ENCODE measurements at regions not wholly inside any gene's neighbourhood (a gene's known extent, or its start where the extent isn't known, plus 50 kb on each side); places are given as distances from the start of the nearest gene placed in this dataset.
A peak's percentile ranks its signal among the peaks of the same experiment; 100 is the strongest.
"Not testable (repeated sequence)": the region's sequence is repeated elsewhere in the genome, so short reads cannot be mapped to it uniquely, and the experiment has no call there.

GRCh38 chr1:108314815-108315214 is 70.9 kb upstream of the NBPF4 start:
- DNase-seq (ENCODE audit: low spot score) (no peak), ATAC-seq (no peak)

GRCh38 chr1:108316545-108316944 is 72.7 kb upstream of the NBPF4 start:
- peak; percentile 51 for ATAC-seq
- DNase-seq (ENCODE audit: low spot score) = no peak

GRCh38 chr1:108320849-108321248 is 77.0 kb upstream of the NBPF4 start:
- ATAC-seq = no peak
- DNase-seq (ENCODE audit: low spot score) = no peak

GRCh38 chr1:108325338-108325737 is 81.5 kb upstream of the NBPF4 start:
- DNase-seq (ENCODE audit: low spot score); ATAC-seq: not testable (repeated sequence)

GRCh38 chr1:108327534-108328466 is 83.9 kb upstream of the NBPF4 start:
- DNase-seq (ENCODE audit: low spot score) = no peak
- ATAC-seq = no peak

- ATAC-seq = no peak
- DNase-seq (ENCODE audit: low spot score) = no peak
Observed at GRCh38 chr1:108345776-108346531, 102.1 kb upstream of the NBPF4 start.

DNA sequence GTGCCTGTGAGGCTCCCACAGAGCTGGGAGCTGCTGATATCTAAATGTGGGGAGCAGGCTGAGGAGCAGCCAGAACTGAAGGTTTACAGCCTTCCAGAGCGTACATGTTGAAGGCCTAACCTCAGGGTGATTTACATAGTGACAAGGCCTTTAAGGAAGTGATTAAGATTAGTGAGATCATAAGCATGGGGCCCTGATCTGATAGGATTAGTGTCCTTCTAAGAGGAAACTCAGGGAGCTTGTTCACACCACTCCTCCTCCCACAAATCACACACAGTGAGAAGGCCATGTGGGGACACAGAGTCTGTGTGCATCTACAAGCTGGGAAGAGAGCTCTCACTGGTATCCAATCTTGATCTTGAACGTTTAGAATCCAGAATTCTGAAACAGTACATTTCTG is 92.3 kb upstream of the NBPF6 start:
- no peak for ATAC-seq
- DNase-seq (ENCODE audit: low spot score) = no peak

DNA sequence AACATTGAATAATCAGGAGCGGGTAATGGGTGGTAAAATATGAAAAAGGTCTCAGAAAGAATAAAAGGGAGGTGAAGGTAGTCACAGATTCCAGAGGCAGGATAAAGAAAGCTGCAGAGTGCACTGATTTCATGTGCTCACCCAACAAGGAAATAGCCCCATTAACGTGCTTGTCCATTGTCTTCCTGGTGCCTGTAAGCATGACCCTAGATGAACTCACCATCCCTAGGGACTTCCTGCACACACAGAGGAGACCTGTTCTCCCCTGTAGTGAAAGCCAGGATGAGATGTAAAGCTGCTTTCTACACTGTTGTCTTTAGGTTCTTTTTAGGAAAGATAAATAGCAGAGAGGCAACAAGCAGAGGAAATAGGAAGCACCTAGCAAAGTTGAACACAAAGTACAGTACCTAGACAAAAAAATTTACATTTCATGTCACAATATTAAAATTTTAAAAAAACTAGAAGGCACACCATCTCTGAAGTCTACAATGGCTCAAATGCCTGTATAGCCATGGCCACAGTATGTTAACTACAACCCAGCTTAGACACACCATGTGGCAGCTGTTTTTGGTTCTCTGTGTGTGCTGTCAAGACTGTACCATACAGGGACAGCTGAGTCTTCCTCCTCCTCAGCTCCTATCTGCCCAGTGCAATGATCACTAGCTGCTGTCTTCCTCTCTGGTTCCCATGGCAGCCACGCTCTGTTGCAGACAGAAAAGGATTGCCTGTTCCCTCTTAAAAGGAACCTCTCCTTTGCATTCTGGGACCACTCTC is 69.9 kb upstream of the NBPF6 start:
- not testable (repeated sequence) for DNase-seq (ENCODE audit: low spot score); ATAC-seq

All from left lobe of liver (tissue), 2 donors.